Islet of Langerhans (tissue), 1 donor: ENCODE measurements at regions not wholly inside any gene's neighbourhood (a gene's known extent, or its start where the extent isn't known, plus 50 kb on each side); places are given as distances from the start of the nearest gene placed in this dataset.
"Not testable (repeated sequence)": the region's sequence is repeated elsewhere in the genome, so short reads cannot be mapped to it uniquely, and the experiment has no call there.

Source experiments
- FAIRE-seq: peaks from one replicate; lab custom pipeline; 2011; peaks lifted over from hg19 to GRCh38; lab: Jason Lieb, UNC

GRCh38 chr2:75882530-75882929 is 171.8 kb upstream of the GCFC2 start:
- FAIRE-seq = no peak

DNA sequence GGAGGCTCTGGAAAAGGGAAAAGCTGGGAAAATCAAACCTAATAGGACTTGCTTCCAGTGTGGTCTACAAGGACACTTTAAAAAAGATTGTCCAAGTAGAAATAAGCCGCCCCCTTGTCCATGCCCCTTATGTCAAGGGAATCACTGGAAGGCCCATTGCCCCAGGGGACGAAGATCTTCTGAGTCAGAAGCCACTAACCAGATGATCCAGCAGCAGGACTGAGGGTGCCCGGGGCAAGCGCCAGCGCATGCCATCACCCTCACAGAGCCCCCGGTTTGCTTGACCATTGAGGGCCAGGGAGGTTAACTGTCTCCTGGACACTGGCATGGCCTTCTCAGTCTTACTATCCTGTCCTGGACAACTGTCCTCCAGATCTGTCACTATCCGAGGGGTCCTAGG is 164.9 kb upstream of the GCFC2 start:
- not testable (repeated sequence) for FAIRE-seq

DNA sequence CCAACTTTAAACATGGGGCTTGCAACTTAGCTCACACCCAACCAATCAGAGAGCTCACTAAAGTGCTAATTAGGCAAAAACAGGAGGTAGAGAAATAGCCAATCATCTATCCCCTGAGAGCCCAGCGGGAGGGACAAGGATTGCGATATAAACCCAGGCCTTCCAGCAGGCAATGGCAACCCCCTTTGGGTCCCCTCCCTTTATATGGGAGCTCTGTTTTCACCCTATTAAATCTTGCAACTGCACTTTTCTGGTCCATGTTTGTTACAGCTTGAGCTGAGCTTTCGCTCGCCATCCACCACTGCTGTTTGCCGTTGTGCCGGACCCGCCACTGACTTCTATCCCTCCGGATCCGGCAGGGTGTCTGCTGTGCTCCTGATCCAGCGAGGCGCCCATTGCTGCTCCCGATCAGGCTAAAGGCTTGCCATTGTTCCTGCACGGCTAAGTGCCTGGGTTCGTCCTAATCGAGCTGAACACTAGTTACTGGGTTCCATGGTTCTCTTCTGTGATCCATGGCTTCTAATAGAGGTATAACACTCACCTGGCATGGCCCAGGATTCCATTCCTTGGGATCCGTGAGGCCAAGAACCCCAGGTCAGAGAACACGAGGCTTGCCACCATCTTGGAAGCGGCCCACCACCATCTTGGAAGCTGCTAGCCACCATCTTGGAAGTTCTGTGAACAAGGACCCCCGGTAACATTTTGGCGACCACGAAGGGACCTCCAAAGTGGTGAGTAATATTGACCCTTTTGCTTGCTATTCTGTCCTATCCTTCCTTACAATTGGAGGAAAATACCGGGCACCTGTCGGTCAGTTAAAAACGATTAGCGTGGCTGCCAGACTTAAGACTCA is 161.3 kb upstream of the GCFC2 start:
- FAIRE-seq = not testable (repeated sequence)

GRCh38 chr2:75870651-75871137 is 160.0 kb upstream of the GCFC2 start:
- no peak for FAIRE-seq

GRCh38 chr2:75870133-75870532 is 159.4 kb upstream of the GCFC2 start:
- FAIRE-seq = no peak

- FAIRE-seq = no peak
Measured at GRCh38 chr2:75865702-75866101, 155.0 kb upstream of the GCFC2 start.

- FAIRE-seq = no peak
Measured at GRCh38 chr2:75865083-75865482, 154.4 kb upstream of the GCFC2 start.

DNA sequence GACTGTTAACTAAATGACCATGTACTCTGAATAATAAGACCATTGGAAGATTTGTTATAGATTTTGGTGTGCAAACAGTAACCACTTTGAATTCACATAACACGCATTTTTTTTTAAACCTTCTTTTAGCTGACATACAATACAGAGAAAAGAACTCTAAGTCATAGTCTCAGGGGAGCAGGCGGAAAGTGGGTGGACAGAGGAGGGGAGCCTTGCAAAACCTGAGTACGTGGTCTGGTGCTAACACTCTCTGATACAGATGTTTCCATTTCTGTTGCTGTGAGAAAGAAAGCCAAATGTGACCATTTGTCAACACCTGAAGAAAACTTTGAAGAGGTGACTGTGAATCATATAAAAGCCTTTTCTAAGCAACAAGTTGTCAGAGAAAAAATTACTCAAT is 151.8 kb upstream of the GCFC2 start:
- no peak for FAIRE-seq

- FAIRE-seq = no peak
Measured at GRCh38 chr2:75853436-75853835, 142.7 kb upstream of the GCFC2 start.

DNA sequence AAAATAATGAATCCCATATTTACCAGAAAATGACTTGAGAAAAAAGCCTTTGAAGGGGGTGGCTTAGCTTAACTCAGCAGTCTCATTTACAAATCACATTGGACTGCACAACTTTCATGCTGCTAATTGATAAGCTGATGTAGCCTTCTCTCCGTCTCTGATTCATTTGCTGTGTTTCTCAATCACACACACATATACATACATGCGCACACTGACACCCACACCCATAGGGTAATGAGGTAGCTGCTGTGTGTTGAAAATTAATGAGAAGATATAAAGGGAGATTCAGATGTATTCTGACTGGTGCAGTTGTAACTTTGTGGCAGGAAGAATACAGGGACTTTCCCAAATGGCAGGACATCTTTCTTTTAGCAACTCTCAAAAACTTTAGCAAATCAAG is 141.9 kb upstream of the GCFC2 start:
- no peak for FAIRE-seq

- FAIRE-seq = no peak
Measured at GRCh38 chr2:75846683-75847190, 136.0 kb upstream of the GCFC2 start.

- no peak for FAIRE-seq
Measured at GRCh38 chr2:75844651-75845050, 133.9 kb upstream of the GCFC2 start.

- not testable (repeated sequence) for FAIRE-seq
Measured at GRCh38 chr2:75834588-75834987, 123.9 kb upstream of the GCFC2 start.

- no peak for FAIRE-seq
Measured at GRCh38 chr2:75833386-75833785, 122.7 kb upstream of the GCFC2 start.

GRCh38 chr2:75828826-75829225 is 118.1 kb upstream of the GCFC2 start:
- no peak for FAIRE-seq

DNA sequence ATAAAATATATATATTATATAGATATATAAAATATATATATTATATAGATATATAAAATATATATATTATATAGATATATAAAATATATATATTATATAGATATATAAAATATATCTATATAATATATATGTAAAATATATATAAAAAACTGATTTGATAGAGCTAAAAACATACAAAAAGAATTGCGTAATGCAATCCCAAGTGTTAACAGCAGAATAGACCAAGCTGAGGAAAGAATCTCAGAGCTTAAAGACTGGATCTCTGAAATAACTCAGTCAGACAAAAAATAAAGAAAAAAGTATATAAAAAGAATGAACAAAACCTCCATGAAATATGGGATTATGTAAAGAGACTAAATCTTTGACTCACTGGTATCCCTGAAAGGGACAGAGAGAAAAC is 112.8 kb upstream of the GCFC2 start:
- FAIRE-seq = not testable (repeated sequence)

DNA sequence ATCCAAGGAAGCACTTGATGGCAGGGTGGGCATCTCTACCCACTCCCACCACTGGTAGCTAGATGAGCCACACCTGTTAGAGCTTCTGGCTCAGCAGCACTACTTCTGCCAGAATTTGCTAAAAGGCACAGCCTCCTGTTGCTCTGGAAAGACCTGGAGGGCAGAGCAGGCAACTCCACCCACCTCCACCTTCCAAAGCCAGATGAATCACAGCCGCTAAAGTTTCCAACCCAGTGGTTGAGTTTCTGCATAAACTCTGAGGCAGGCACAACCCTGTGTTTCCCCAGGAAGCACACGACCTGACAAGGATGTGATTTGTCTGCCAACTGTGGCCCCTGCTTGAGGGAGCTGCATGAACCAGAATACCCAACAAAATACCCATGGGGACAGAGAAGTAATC is 111.6 kb upstream of the GCFC2 start:
- no peak for FAIRE-seq

DNA sequence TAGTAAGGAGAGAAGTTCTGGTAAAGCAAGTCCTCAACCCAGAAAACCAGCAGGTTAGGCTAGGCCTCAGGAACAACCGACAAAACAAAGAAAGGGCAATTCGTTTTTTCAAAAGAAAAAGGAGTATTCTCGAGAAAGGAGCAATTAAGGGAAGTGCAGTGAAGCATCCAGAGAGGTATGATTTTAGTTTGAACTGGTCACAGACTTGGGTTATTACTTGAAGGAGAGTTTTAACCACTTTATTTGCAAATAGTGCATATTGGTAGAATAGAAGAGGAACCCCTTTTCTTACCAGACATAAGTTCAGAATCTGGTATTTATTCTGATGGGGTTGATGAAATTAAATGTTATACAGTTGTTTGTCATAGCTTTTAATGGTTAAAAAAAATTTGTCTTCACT is 110.0 kb upstream of the GCFC2 start:
- no peak for FAIRE-seq

- FAIRE-seq = no peak
Measured at GRCh38 chr2:75810611-75811330, 100.1 kb upstream of the GCFC2 start.

DNA sequence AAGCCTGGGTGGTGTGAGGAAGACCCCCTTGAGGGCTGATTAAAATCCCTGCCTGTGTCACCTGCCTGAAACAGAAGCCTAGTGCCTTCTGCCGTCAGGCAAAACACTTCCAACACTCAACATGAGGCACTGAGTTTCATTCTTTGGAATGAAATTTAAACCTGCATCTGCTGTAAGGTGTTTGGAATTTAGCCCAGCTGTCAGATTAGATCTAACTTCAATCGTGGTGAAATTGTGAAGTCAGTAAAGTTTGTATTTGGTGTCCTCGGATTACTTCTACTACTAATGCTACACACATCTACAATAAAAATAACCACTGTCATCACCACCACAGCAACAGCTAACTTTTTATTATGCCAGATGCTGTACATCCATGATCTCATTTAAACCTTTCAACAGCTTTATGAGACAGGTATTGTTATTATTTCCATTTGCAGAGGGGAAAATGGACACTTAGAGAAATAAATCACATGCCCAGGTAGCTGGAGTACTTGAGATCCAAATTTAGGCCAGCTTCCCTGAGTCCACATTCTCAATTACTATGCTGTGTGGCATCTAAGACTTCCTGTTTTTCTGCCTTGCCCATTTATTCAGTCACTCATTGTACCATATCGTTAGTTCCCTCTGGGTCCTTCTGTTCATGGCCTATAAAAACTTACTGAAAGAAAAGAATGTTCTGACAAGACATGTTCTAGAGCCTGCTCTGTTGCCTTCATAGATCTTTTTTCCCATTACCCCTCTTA is 98.2 kb upstream of the GCFC2 start:
- FAIRE-seq = no peak

- no peak for FAIRE-seq
Measured at GRCh38 chr2:75807992-75808391, 97.3 kb upstream of the GCFC2 start.

GRCh38 chr2:75801234-75801982 is 90.7 kb upstream of the GCFC2 start:
- no peak for FAIRE-seq
